22Rv1 (cell line): ENCODE measurements at regions not wholly inside any gene's neighbourhood (a gene's known extent, or its start where the extent isn't known, plus 50 kb on each side); places are given as distances from the start of the nearest gene placed in this dataset.
"Not testable (repeated sequence)": the region's sequence is repeated elsewhere in the genome, so short reads cannot be mapped to it uniquely, and the experiment has no call there.

ENCODE experiments used
- CTCF ChIP-seq: fragments of 450-650 bp; IDR thresholded peaks from 2 replicates; pipeline ENCODE4 v1.5.1; 2017; ENCODE audit warnings: mild to moderate bottlenecking
- ZFX ChIP-seq: fragments of 450-650 bp; IDR thresholded peaks from 2 replicates; pipeline ENCODE4 v1.6.1; 2017; ENCODE audit warnings: antibody characterized with exemption, borderline replicate concordance

DNA sequence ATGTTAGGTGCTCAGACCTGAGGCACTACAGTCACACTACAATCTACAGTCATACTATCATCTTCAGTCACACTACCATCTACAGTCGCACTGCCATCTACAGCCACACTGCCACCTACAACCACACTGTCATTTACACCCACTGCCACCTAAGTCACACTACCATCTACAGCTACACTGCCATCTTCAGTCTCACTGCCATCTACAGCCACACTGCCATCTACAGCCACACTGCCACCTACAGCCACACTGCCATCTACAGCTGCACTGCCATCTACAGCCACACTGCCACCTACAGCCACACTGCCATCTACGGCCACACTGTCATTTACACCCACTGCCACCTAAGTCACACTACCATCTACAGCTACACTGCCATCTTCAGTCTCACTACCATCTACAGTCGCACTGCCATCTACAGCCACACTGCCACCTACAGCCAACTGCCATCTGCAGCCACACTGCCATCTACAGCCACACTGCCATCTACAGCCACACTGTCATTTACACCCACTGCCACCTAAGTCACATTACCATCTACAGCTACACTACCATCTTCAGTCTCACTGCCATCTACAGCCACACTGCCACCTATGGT lies 155.2 kb upstream of the AFDN start:
- not testable (repeated sequence) for TF ChIP-seq CTCF, ZFX
